NCI-H2029 (cell line): ENCODE measurements at regions not wholly inside any gene's neighbourhood (a gene's known extent, or its start where the extent isn't known, plus 50 kb on each side); places are given as distances from the start of the nearest gene placed in this dataset.
"Not testable (repeated sequence)": the region's sequence is repeated elsewhere in the genome, so short reads cannot be mapped to it uniquely, and the experiment has no call there.

Experiments used
- DNase-seq: peaks from one replicate; lab custom pipeline; 2025; lab: John Stamatoyannopoulos, UW

DNA sequence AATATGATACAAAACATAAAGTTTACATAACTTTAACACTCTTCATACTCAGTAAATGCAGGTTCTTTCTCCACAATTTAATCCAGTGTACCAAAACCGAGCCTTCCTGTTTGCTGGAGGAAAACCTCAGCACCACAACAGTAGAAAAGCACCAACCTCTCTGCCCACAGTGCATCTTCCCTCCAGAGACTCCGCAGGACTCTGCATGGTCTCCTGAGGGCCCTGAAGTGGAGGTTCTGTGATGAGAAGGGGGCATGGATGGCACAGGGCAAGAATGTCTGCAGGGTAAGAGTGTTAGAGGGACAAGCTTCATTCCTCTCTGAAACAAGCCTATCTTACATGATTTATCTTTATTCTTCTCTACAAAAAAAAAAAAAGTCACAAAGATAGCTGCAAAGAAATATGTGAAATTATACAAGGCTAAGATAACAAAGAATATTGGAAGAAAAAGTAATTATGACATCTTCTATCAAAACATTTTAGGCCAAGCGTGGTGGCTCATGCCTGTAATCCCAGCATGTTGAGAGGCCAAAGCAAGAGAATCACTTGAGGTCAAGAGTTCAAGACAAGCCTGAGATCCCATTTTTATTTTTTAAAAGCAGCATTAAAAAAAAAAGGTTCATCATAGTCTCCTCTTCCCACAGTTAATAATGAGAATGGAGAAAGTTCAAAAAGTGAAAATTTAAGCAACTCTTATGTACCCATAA lies 102.0 kb downstream of the VPREB1 start:
- no peak for DNase-seq

GRCh38 chr22:22348127-22348814 lies 103.7 kb downstream of the VPREB1 start:
- DNase-seq = no peak

DNA sequence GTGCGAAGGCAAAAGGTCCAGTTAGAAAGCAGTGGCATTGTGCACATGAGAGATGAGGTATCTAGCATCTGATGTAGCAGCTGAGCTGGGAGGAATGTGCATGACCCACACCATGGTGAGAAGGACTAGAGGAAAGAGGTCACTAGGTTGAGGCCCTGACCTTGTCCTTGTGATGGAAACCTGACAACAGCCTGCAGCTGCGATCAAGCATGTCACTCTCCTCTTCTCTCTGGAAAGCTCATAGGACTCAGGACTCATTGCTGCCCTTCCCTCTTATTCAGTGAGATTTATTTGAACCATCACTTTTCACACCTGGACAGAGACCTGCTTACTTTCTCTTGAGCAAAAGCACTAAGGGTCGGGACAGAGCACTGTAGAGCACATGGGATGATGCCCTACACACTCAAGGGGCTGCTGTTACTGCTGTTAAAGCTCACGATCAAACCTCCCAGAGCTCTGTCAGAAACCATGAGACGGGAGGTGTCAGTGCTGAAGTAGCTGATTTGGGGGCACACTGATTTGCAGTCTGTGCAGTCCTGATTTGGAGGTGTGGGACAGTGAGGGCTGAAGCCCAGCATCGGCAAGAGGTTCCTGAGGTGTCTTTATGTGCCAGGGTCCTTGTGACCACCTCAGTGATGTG lies 104.3 kb downstream of the VPREB1 start:
- no peak for DNase-seq

DNA sequence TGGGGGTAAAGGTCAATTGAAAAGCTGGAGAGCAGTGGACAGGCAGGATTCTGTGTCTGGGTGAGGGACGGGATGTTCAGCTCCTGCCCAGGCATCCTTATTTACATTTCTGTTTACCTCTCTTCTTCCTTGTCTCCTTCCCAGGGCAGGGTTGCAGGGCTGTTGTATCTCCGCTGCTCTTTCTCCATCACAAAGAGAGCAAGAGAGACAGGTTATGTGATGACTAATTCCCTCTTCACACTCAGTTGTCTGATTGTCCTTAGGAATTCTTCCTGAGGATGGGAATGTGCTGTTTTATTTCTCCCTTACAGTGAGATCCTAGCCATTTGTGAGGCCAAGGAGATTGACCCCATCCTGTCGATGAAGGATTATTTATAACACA lies 104.9 kb downstream of the VPREB1 start:
- DNase-seq = no peak

- DNase-seq = no peak
These were observed 106.8 kb downstream of the VPREB1 start for GRCh38 chr22:22351366-22351765.

GRCh38 chr22:22352371-22352999 lies 107.9 kb downstream of the VPREB1 start:
- no peak for DNase-seq

GRCh38 chr22:22355096-22355834 lies 110.7 kb downstream of the VPREB1 start:
- no peak for DNase-seq

GRCh38 chr22:22357024-22357883 lies 112.7 kb downstream of the VPREB1 start:
- DNase-seq = peak; percentile 84

GRCh38 chr22:22358152-22358551 lies 113.6 kb downstream of the VPREB1 start:
- DNase-seq = no peak

- no peak for DNase-seq
These were observed 114.1 kb downstream of the VPREB1 start for GRCh38 chr22:22358686-22359085.

- no peak for DNase-seq
These were observed 114.9 kb downstream of the VPREB1 start for GRCh38 chr22:22359465-22359864.

GRCh38 chr22:22360014-22360413 lies 115.4 kb downstream of the VPREB1 start:
- no peak for DNase-seq

DNA sequence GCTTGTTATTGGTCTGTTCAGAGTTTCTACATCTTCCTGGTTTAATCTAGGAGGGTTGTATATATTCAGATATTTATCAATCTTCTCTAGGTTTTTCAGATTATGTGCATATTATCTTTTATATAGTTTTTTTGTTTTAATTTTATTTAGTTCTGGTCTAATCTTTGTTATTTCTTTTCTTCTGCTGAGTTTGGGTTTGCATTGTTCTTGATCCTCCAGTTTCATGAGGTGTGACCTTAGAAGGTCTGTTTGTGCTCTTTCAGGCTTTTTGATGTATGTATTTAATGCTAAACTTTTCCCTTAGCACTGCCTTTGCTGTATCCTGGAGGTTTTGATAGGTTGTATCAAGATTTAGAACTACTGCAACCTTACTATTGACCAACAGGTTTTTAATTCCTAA lies 117.7 kb downstream of the VPREB1 start:
- DNase-seq = no peak

- DNase-seq = no peak
These were observed 118.3 kb downstream of the VPREB1 start for GRCh38 chr22:22362936-22363335.

DNA sequence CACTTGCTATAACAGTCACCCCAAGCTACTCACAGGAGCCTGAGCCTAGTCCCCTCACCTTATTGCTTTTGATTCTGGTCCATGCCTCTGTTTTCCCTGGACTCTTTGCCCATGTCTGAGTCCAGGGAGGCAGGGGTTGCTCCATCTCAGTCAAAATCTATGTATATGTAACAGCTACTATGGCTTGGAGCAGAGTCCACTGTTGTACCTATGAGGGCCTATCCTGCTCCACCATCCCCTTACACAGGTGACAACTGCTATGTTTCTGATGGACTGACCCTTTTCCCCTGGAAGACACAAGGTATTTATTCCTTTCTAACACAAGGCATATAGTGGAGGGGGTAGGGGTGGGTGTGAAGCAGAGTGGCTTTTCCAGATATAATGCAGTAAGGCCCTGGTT lies 119.6 kb downstream of the VPREB1 start:
- no peak for DNase-seq

- no peak for DNase-seq
These were observed 122.0 kb downstream of the VPREB1 start for GRCh38 chr22:22366537-22366936.

DNA sequence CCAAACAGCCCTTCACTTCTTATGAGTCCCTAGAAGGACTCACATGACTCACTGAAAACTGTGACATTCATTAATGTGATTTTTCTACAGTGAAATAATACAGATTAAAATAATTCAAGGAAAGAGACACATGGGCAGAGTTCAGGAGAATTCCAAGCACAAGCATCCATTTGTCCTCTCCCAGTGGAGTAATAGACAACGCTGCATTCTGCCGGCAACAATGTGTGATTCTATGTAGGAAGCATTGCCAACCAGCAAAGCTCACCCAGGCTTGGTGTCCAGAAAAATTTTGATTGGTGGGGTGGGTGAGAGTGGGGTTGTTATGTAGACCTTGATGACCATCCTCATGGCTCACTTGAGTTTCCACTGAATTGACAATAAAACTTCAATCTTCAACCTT lies 123.9 kb downstream of the VPREB1 start:
- DNase-seq = no peak

- not testable (repeated sequence) for DNase-seq
These were observed 124.8 kb downstream of the VPREB1 start for GRCh38 chr22:22369219-22369963.

GRCh38 chr22:22369964-22370270 lies 125.3 kb downstream of the VPREB1 start:
- no peak for DNase-seq

DNA sequence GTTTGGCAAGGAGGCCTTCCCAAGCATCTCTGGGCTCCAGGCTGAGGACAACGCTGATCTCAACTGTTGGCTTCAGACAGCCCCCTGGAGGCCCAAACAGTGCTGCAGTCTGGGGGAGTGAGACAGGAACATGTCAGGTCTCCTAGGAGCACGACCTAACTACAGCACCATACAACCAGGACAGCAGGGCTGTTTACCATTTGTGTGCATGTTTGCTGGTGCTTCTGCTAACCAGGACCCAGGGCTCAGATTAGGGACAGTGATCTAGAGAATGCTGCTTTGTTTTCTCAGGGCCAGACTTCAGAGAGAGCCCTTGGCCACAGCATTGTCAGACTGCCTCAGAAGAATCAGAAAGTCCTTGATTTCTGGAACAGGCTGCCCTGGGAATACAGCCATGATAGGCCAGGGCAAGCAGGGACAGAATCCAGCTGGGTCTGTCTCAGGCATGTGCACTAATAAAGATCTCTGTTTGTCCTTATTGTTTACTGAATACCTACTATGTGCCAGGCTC lies 126.5 kb downstream of the VPREB1 start:
- DNase-seq = no peak
